ENCODE measurements at regions not wholly inside any gene's neighbourhood (a gene's known extent, or its start where the extent isn't known, plus 50 kb on each side); places are given as distances from the start of the nearest gene placed in this dataset.

DNA sequence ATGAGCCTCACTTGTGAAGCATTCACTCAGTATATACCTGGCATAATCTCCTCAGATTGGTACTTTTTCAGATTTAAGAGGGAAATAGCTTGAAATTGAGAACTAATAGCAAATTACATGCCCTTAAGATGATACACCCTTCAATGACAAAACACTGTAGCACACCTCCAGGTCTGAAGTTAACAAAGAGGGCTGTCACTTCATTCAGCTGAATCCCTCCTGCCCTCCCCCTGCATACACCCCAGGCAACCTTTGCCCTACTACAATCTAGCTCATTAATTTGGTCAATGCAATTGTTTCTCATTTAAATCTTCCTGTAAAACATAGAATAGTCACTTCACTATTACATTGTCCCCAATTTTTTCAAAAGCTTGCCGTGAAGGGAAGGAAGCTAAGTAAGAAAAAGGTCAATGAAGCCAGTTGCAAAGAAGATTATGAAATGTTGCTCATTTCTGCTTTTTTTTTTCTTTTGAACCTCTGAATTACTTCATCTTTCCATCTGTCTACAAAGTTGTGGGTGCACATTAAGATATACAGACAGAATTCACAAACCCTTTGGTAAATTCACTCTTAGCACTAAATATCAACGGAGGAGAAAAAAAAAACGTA lies 294.8 kb upstream of the PTGER4 start:
- no peak for DNase-seq

DNA sequence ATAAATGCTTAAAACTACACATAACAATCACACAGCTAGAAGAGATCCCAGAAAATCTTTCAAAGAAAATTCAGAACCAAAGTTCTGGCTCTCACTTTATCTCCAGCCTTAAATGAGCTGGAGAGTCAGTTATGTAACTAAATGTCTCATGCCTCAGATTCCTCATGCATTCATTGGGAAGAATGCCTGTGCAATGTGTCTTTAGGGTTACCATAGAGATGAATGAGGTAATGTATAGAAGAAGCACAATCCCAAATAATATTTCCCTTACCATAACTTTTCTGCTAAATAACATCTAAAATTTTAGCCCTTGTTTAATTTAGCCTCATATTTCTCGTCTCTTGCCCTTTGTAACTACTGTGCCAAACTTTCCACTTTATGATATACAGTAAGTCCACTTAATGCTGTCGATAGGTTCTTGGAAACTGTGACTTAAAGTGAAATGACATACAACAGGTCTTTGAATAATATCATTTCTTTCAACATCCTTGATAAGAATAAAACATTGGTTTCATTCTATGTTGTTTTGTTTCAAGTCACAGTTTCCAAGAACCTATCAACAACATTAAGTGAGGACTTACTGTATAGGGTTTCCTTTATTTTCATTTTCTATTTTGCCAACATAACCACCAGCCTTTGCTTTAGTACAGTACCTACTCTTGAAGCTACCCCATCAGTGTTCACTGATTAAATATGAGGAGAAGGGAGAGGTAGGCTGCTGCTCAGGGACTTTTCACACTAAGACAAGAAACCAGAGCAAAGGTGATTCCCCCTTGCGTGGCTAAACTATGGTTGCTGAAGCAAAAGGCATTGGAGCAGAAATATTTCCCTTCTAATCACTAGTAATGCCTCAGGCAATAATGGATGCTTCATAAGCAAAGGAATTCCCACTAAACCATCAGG lies 295.7 kb upstream of the PTGER4 start:
- DNase-seq: peak; percentile 70

DNA sequence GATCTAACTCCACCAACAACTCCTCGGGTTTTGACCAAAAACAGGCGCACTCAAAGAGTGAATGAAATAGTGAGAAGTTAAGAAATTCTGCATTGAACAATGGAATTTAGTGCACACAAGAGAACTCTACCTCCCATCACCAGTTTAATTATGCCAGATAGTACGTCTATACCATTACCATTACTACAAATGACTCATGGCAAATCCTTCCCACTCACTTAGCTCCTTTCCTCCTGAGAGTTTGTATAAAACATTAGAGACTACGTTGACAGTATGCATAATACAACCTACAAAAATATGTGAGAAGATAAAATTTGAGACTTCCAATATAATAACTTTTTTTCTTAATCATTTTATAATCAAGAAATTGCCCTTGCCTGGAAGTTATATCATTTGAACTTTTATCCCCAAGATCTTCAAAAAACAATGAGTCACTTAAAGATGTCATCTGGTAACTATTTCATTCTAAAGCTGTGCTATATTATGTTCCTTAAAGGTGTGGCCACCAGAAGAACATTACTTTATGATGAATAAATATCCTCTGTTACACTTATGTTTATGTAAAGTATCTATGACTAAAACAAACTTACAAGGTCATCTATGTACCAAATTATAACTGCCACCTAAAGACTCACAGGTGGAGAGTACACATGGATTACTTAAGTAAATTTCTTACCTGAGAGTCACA lies 297.9 kb upstream of the PTGER4 start:
- peak; percentile 9 for DNase-seq

DNA sequence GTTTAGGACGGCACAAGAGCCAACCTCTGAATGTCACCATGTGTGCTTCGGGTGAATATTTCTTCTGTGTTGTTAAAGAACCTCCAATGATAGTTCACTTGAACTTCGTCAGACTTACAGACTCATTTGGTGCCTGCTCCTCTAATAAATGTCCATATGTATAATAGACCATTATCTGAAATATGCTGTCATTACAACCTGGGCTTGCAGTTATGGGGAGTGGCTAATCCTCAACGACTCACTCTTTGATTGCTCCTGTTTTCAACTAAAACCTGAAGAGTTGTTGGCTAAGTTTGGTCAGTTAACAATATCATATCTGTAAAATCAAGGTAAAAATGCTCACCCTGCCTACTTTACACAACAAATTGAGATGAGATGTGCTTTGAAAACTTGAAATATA lies 298.7 kb upstream of the PTGER4 start:
- DNase-seq: no peak

DNA sequence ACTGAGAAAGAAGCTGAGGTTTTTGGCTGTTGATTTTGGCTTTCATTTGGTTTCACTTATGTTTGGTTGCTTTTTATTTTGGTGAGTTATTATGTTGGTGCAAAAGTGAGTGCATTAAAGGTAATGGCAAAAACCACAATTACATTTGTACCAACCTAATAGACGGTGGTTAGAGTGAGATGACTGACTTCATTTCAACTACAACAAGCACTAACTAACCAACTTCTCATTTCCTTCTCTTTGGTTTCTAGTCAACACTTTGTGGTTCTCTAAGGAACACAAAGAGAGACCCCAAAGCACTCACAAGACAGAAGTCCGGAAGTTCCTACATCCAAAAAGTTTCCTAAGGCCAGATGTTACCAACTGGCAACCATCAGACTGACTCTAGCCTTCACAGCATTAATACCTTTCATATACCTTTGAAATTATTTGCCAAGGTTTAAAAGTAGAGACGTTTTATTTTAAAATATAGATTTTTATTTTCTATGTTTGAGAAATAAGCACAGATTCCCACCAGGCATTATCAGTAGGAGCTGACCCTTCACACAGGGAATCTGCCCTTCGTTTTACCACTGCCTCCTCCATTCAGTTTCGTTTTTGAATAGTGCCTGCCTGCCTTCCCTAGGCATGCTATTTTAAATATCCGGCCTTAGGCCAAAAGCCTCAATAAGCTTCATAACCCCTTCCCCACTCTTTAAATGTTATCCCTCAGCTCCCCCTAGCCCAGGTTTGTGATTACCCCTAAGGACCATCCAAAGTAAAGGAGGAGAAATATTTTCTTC lies 301.1 kb upstream of the PTGER4 start:
- no peak for DNase-seq

DNA sequence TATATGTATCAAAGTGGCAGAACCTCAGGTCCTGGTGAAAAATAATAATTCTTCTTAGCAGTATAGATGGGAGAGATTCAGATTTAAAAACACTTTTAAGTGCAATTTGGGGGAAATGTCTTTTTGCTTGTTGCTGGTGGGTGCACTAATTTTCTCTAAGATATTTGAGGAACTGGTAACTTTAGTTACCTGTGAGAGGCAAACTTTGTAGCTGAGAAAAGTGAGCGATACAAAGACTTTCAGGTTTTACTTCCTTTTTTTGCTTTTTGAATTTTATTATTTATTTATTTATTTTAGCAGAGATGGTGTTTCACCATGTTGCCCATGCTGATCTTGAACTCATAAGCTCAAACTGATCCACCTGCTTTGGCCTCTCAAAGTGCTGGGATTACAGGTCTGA lies 303.1 kb upstream of the PTGER4 start:
- no peak for DNase-seq

DNA sequence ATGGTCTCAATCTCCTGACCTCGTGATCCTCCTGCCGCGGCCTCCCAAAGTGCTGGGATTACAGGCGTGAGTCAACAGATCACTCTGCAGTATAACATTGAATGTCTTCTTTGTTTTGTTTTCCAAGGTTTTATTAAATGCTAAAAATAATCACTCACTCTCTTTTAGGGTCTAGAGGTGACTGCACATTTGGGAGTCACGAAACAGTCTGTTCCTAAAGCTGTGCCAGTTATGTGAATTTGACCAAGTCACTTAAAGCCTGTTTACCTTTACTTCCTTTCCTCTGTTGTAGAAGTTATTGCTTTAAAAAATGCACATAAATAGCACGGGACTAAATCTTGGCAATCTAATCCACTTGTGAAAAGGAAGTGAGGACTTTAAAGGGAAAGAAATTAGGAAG lies 304.9 kb upstream of the PTGER4 start:
- no peak for DNase-seq

DNA sequence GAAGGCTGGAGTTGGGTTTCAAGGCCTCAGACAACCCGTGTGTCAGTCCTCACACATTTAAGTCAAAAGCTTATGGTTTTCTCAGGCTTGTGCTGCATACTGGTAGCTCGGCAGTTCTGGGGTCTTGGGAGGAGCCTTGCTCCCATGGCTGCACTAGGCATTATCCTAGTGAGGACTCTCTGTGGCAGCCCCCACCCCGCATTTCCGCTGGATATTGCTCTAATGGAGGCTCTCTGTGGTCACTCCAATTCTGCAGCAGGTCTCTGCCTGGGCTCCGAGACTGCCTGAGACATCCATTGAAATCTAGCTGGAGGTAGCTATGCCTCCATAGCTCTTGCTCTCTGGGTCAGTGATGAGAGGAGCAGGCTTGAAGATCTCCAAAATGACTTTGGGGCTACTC lies 311.5 kb upstream of the PTGER4 start:
- no peak for DNase-seq

DNA sequence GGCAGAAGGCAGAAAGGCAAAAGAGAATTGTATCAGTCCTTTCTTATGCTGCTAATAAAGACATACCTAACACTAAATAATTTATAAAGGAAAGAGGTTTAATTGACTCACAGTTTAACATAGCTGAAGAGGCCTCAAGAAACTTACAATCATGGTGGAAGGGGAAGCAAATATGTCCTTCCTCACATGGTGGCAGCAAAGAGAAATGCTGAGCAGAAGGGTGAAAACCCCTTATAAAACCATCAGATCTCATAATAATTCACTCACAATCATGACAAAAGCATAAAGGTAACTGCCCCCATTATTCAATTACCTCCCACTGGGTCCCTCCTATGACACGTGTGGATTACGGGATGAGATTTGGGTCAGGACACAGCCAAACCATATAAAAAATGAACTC lies 312.5 kb upstream of the PTGER4 start:
- no peak for DNase-seq

DNA sequence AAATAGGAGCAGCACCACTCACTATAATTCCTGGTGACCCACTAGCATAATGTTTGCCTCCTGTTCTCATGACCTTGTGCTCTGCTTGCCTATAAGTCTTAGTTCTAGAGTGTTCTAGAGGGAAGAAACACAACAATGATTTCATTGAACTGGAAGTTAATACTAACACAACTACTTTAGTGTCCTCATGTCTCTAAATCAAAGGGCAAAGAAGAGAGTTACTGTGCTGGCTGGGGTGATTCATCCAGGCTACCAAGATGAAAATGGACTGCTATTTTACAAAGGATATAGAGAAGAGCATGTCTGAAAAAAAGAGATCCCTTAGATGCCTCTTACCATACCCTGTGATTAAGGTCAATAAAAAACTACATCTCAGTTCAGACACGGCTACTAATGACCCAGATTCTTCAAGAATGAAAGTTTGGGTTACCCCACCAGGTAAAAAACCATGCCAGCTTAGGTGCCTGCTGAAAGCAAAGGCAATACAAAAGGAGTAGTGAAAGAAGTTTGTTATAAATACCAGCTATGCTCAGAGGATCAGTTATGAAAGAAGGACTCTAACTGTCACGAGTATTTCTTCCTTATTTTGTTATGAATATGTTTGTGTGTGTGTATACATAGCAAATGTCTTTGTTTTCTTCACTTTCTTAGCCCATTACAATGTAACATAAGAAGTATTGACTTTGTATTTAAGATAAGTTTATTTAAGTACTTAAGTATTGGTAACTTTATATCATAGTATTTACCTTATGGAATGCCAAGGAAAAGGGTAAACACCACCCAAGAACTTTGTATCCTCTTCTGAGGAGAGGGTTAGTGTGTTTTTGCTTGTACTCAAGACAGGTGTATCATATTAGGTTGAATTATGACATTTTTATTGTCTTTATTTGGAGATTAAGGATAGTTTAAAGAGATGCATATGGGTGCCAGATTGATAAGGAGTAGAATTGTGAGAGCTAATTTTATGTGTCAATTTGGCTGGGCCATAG lies 314.1 kb upstream of the PTGER4 start:
- no peak for DNase-seq

DNA sequence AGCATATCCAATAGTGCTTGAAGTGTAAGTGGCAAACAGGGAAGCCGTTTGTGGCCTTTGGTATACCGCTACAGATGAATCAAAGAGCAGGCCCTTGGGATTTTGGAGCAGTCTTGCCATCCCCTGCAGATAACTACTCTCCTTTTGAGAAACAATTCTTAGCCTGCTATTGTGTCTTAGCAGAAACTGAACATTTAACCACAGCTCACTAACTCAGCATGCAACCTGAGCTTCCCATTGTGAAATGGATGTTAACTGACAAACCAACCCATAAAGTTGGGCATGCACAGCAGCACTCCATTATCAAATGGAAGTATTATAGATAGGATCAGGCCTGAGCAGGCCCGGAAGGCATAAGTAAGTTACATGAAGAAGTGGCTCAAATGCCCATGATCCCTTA lies 315.3 kb upstream of the PTGER4 start:
- no peak for DNase-seq

DNA sequence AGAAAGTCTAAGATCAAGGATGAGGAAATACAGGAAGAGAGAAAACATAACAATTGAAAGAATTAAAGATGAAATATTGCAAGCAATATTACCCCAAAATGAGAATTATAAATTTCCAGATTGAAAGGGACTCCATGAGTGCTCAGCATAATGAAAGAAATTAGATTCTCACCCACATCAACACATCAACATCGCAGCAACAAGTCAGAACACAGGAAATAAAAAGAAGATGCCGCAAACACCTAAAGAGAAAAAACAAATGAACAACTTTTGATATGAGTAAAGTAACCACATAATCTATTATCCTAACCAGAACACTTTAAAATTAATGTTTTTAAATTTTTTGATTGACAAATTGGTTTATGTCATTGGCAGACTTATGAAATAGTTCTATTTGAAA lies 318.3 kb upstream of the PTGER4 start:
- DNase-seq: no peak

DNA sequence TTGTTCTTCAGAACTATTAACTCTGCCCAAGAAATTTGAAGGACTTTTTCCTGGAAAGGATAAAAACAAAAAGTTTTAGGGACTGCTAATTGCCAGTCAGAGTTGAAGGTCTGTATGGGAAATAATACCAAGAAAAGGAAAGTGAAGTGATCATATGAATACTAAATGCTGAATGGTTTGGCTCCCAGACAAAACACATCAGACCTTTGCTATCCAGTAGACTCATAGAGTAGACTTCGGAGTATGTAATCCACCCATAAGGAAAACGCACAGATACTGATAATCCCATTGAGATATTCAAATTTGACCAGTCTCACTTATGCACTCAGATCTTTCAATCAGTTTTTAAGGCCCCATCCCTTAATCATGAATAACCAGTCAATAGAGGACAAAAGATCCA lies 319.0 kb upstream of the PTGER4 start:
- peak; percentile 6 for DNase-seq

DNA sequence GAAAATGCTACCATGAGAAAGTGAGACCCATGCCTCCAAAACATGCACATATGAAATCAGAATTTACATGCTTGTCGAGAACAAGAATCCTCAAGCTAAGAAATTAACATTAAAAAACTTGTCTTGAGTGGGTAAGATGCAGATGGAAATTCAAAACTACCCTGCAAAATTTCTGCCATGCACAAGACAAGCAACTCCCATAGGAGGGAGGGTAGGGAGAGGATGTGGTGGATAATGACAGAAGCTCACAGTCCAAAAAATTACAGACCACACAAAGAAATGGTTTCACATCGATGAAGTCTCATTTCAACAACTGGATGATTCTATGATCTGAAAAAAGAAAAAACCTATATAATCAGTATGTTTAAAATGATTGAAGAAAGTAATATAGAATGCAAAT lies 319.9 kb upstream of the PTGER4 start:
- no peak for DNase-seq

DNA sequence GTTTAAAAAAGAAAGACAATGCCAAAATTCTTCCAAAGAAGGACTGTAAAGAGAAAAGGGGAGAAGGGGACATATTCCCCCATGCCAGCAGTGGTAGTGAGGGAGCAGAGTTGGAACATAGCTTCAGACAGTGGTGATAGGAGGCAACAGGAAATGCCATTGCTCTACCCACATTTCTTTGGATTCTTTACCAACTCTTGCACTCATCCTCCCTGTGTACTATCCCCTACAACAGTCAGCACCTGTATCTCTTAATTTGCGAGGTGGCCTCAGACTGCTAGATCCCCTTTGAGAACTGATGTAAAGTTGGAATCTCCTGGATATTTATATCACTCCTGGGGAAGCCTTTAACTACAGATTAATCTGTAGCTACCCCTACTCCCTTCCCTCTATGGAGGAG lies 320.6 kb upstream of the PTGER4 start:
- no peak for DNase-seq

DNA sequence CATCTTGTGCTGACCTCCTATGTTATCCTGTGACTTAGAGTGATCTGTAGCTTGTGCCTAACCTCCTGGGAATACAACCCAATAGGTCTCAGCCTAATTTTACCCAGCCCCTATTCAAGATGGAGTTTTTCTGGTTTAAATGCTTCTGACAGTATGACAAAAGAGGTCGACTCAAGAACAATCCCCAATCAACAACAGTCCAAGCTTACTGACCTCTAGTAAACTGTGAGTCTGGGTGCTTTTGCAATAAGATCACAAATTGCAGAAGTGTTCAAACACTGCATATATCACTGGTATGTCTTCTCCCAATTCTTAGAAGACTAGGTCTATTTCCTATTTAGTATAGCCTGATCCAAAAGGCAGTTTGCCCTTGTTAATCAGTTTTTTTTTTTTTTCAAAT lies 323.5 kb upstream of the PTGER4 start:
- no peak for DNase-seq

DNA sequence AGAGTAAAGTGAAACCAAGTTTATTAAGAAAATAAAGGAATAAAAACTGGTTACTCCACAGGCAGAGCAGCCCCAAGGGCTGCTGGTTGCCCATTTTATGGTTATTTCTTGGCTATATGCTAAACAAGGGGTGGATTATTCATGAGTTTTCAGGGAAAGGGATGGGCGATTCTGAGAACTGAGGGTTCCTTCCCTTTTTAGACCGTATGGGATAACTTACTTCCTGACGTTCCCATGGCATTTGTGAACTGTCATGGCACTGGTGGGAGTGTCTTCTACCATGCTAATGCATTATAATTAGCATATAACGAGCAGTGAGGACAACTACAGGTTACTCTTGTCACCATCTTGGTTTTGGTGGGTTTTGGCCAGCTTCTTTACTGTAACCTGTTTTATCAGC lies 323.9 kb upstream of the PTGER4 start:
- DNase-seq: no peak

DNA sequence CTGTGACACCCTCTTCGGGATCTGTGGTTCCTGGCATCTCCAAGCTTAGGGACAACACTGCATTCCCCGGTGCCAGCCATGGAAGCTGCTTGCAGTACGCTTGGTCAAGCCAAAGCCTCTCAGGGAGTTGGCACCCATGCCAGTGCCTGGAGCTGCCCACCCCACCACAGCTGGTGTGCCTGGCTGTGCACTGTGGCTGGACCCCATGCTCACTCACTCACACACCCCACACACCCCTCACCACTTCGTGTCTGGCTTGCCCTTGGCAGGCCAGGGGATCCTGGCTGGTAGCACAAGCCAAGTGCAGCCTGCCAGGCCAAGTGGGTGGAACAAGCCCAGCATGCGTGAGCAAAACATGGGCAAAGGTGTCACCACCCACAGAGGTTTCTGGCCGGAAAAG lies 324.5 kb upstream of the PTGER4 start:
- DNase-seq: no peak

DNA sequence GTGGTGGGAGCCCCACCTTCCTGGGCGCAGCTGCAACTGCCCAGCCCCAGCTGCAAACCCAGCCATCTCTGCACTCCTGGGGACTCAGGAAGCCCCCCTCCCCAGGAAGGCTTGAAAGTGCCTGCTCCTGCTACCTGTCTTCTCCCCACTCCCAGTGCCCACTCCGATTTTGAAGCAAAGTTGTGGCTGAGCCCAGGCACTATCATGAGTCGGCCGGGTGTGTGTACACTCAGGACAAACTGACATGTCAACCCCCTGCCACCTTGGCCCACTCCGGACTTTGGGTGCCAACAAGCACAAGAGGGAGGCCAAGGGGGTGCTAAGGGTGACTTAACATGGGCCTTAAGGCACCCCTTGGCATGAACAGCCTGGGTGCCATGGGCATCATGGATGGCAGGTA lies 325.5 kb upstream of the PTGER4 start:
- DNase-seq: no peak

DNA sequence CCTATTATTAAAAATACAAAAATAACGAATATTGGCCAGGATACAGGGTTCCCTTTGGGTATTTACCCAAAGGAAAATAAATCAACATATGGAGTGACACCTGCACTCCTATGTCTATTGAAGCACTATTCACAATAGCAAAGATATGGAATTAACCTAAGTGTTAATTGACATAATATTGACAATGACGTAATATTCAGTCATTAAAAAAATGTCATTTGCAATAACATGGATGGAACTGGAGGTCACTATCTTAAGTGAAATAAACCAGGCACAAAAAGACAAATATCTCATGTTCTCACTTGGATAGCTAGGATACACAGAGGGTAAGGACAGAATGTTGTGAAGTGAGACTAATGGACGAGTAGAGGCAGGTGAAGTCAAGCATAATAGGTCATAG lies 326.3 kb upstream of the PTGER4 start:
- no peak for DNase-seq

DNA sequence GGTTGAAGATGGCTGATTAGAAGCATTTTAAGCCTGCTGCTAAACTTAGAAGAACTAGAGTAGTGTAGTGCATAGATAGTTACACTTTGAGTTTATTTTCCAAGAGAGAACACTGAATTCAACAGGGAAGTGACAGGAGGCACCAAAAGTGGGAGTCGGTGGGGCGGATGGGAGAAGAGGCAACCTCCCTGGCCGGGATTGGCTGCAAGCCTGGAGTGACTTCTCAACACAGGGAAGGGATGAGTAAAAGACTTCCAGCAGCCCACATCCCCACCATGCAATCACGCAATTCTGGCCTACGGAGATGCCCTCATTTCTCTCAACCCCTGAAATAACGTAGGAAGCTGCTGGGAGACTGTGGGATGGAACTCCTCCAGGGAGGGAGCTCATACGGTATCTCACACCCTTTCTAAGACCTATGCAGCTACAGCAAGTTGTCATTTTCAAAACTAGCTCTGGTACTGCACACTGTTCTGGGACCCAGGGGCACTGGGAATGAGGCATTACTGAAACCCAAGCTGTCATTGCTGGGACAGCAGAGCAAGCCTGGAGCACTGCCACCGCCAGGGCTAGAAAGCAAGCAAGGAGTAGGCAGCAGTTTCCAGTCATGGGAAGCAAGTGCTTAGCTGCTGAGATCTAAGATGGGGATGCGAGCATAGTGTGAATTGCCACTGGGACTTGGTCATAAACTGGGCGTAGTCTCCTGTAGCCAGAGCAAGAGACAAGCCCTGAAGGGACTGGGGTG lies 331.6 kb upstream of the PTGER4 start:
- DNase-seq: no peak
